Loucy (cell line): ENCODE measurements at regions not wholly inside any gene's neighbourhood (a gene's known extent, or its start where the extent isn't known, plus 50 kb on each side); places are given as distances from the start of the nearest gene placed in this dataset.

Experiments
- H2AFZ ChIP-seq: fragments of 200-600 bp; sonication (generic); 2 replicates; pipeline ENCODE4 v1.6.0; 2016; ENCODE audit warnings: antibody characterized with exemption, mild to moderate bottlenecking, low read length, moderate library complexity
- H3F3A ChIP-seq: fragments of 200-600 bp; 2 replicates; pipeline ENCODE4 v1.6.0; 2016; ENCODE audit warnings: antibody characterized with exemption, low read depth, mild to moderate bottlenecking
- H3K27me3 ChIP-seq: fragments of 200-600 bp; sonication (generic); 2 replicates; pipeline ENCODE4 v1.6.1; 2014; ENCODE audit warnings: low read length, mild to moderate bottlenecking; ENCODE audit not compliant: insufficient read depth, poor library complexity, severe bottlenecking
- H3K36me3 ChIP-seq: fragments of 200-600 bp; sonication (generic); 2 replicates; pipeline ENCODE4 v1.6.1; 2016; ENCODE audit warnings: low read length; ENCODE audit not compliant: insufficient read depth
- H3K4me1 ChIP-seq: fragments of 200-600 bp; sonication (generic); 2 replicates; pipeline ENCODE4 v1.5.1; 2014; ENCODE audit warnings: low read length, mild to moderate bottlenecking; ENCODE audit not compliant: insufficient read depth, poor library complexity, severe bottlenecking
- H3K4me2 ChIP-seq: fragments of 200-600 bp; sonication (generic); 2 replicates; pipeline ENCODE4 v1.6.0; 2014; ENCODE audit warnings: antibody characterized with exemption, low read length, low read depth, mild to moderate bottlenecking; ENCODE audit not compliant: poor library complexity, severe bottlenecking
- H3K4me3 ChIP-seq: fragments of 200-600 bp; sonication (generic); 2 replicates; pipeline ENCODE4 v1.5.1; 2014; ENCODE audit warnings: low read length, mild to moderate bottlenecking, mixed read lengths; ENCODE audit not compliant: poor library complexity, severe bottlenecking
- H3K79me2 ChIP-seq: fragments of 200-600 bp; sonication (generic); 2 replicates; pipeline ENCODE4 v1.6.1; 2014; ENCODE audit warnings: low read length; ENCODE audit not compliant: insufficient read depth
- H3K9ac ChIP-seq: fragments of 200-600 bp; sonication (generic); 2 replicates; pipeline ENCODE4 v1.6.0; 2014; ENCODE audit warnings: mild to moderate bottlenecking, low read depth, low read length, moderate library complexity; ENCODE audit not compliant: poor library complexity, severe bottlenecking
- H3K9me2 ChIP-seq: fragments of 200-600 bp; sonication (generic); replicated peaks from 2 replicates; pipeline ENCODE4 v1.6.1; 2016; ENCODE audit warnings: low read depth, low read length, mixed read lengths
- H3K9me3 ChIP-seq: fragments of 200-600 bp; sonication (generic); 2 replicates; pipeline ENCODE4 v1.6.1; 2014; ENCODE audit warnings: mild to moderate bottlenecking, antibody characterized with exemption, low read length, low read depth; ENCODE audit not compliant: insufficient read depth
- H4K20me1 ChIP-seq: fragments of 200-600 bp; sonication (generic); 2 replicates; pipeline ENCODE4 v1.6.0; 2014; ENCODE audit warnings: antibody characterized with exemption, low read length, mild to moderate bottlenecking; ENCODE audit not compliant: insufficient read depth, poor library complexity, severe bottlenecking
- EZH2phosphoT487 ChIP-seq: fragments of 200-600 bp; IDR thresholded peaks from 2 replicates; pipeline ENCODE4 v1.6.1; 2018; ENCODE audit warnings: antibody characterized with exemption, mild to moderate bottlenecking, moderate library complexity, borderline replicate concordance
- TF ChIP-seq, protein P1 (sequence below): fragments of 200-600 bp; sonication (generic); conservative IDR thresholded peaks from 2 replicates; pipeline ENCODE4 v1.5.1; 2014; ENCODE audit warnings: mild to moderate bottlenecking, antibody characterized with exemption, low read length

DNA sequence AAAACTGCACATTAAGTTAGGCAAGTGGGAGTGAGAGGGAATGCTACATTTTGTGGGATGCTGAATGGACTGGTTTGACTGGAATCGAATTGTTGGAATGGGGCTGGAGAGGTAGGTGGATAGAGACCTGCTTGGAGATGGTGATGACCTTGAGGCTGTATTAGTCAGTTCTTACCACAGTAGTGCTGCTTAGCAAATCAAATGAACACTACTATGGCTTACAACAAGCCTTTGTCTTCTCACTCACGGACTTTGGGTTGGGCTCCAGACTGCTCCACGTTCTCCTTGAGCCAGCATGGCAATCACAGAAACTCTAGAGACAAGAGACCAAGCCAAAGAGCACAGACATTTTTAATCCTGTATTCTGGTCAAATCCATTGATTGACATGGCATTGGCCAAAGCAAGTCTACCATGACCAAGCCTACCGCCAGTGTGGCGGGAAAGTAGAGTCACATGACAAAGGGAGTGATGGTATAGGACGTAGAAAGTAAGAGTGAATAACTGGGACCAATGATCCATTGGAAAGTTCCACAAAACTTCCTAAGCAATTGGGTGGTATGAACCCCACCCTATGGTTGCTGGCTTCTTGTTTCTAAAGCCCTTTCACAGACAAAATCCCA, 70.3 kb upstream of the FOXP4 start:
- Histone ChIP-seq H3F3A (no peaks in the 10 kb centered on the region), H3K9me2 (no peaks in the 10 kb centered on the region), H4K20me1 (no peaks in the 10 kb centered on the region), H3K4me3 (no peak overlapping the region), H3K79me2 (no peaks in the 10 kb centered on the region), H3K9me3 (no peaks in the 10 kb centered on the region), H3K4me1 (peaks cover 3% of the 10 kb centered on the region), H3K4me2 (no peak overlapping the region), H3K27me3 (no peaks in the 10 kb centered on the region), H2AFZ (no peak overlapping the region), H3K36me3 (no peaks in the 10 kb centered on the region), H3K9ac (no peak overlapping the region)
- TF ChIP-seq, protein P1, sequence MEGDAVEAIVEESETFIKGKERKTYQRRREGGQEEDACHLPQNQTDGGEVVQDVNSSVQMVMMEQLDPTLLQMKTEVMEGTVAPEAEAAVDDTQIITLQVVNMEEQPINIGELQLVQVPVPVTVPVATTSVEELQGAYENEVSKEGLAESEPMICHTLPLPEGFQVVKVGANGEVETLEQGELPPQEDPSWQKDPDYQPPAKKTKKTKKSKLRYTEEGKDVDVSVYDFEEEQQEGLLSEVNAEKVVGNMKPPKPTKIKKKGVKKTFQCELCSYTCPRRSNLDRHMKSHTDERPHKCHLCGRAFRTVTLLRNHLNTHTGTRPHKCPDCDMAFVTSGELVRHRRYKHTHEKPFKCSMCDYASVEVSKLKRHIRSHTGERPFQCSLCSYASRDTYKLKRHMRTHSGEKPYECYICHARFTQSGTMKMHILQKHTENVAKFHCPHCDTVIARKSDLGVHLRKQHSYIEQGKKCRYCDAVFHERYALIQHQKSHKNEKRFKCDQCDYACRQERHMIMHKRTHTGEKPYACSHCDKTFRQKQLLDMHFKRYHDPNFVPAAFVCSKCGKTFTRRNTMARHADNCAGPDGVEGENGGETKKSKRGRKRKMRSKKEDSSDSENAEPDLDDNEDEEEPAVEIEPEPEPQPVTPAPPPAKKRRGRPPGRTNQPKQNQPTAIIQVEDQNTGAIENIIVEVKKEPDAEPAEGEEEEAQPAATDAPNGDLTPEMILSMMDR, result no peak
- no peak for TF ChIP-seq EZH2phosphoT487

DNA sequence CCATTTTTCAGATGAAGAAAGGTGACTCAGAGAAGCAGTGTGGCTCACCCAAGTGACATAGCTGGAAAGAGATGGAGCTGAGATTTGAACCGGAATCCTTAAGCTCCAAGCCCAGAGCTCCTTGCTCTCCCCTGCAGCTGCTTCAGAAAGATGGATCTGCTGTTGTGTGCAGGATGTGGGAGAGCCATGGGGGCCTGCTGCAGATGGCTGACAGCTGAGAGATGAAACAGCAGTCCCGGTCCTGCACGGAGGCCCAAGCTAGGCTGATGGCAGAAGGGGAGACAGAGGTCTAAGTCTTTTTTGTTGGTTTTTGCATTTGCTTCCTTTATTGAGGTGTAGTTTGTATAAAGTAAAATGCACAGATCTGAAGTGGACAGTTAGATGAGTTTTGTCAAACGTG, 69.8 kb upstream of the FOXP4 start:
- H3K27me3 ChIP-seq, result no peaks in the 10 kb centered on the region
- no peak overlapping the region for H3K9ac ChIP-seq
- no peaks in the 10 kb centered on the region for H3K9me2 ChIP-seq
- H3K4me1 ChIP-seq, result peaks cover 3% of the 10 kb centered on the region
- H3F3A ChIP-seq, result no peaks in the 10 kb centered on the region
- no peak for TF ChIP-seq EZH2phosphoT487
- TF ChIP-seq, protein P1, result no peak
- no peak overlapping the region for H3K4me3 ChIP-seq
- no peak overlapping the region for H2AFZ ChIP-seq
- no peaks in the 10 kb centered on the region for H3K36me3 ChIP-seq
- H3K9me3 ChIP-seq, result no peaks in the 10 kb centered on the region
- no peaks in the 10 kb centered on the region for H4K20me1 ChIP-seq
- no peak overlapping the region for H3K4me2 ChIP-seq
- H3K79me2 ChIP-seq, result no peaks in the 10 kb centered on the region

DNA sequence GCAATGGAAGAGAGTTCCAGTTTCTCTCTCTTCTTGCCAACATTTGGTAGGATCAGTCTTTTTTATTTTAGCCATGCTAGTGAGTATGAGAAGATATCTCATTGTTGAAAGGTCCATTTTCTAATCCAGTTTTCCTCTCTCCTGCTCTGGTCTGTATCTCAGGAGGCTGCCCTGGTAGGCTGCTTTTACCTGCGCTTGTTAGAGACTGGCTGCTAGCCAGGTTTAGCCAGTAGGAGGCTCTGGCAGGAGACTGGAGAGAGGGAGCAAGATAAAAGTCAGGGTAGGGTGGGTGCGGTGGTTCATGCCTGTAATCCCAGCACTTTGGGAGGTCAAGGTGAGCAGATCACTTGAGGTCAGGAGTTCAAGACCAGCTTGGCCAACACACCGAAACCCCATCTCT, 68.6 kb upstream of the FOXP4 start:
- no peak overlapping the region for H3K9ac ChIP-seq
- H2AFZ ChIP-seq, result no peak overlapping the region
- H3K79me2 ChIP-seq, result no peaks in the 10 kb centered on the region
- no peaks in the 10 kb centered on the region for H3K9me3 ChIP-seq
- H3K9me2 ChIP-seq, result no peaks in the 10 kb centered on the region
- peaks cover 3% of the 10 kb centered on the region; the same call in 1 of the 2 replicates for H3F3A ChIP-seq
- TF ChIP-seq EZH2phosphoT487, result no peak
- H3K4me1 ChIP-seq, result peaks cover 8% of the 10 kb centered on the region
- no peak overlapping the region for H3K4me2 ChIP-seq
- no peak overlapping the region for H3K4me3 ChIP-seq
- H3K27me3 ChIP-seq, result no peaks in the 10 kb centered on the region
- no peaks in the 10 kb centered on the region for H4K20me1 ChIP-seq
- H3K36me3 ChIP-seq, result no peaks in the 10 kb centered on the region

DNA sequence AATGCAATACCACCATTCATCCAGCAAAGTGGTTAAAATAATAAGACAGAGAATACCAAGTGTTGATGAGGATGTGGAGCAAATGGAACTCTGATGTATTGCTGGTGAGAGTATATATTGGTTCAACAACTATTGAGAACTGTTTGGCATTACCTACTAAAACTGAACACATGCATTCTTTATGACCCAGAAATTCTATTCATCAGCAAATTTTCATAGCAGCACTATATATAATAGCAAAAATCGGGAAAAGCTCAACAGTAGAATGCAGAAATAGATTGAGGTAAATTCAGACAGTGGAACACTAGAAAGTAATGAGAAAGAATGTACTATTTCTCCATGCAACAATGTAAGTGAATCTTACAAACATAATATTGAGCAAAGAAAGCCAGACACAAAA, 62.2 kb upstream of the FOXP4 start:
- H4K20me1 ChIP-seq, result no peaks in the 10 kb centered on the region
- H2AFZ ChIP-seq, result no peak overlapping the region
- no peaks in the 10 kb centered on the region for H3K79me2 ChIP-seq
- no peaks in the 10 kb centered on the region for H3K27me3 ChIP-seq
- no peaks in the 10 kb centered on the region for H3K9me3 ChIP-seq
- no peaks in the 10 kb centered on the region for H3K36me3 ChIP-seq
- no peak overlapping the region for H3K4me2 ChIP-seq
- no peak overlapping the region for H3K4me3 ChIP-seq
- peaks cover 3% of the 10 kb centered on the region; the same call in 1 of the 2 replicates for H3F3A ChIP-seq
- H3K9me2 ChIP-seq, result no peaks in the 10 kb centered on the region
- H3K9ac ChIP-seq, result no peak overlapping the region
- peaks cover 5% of the 10 kb centered on the region for H3K4me1 ChIP-seq
- TF ChIP-seq EZH2phosphoT487, result no peak
- TF ChIP-seq, protein P1, result no peak
